ENCODE measurements at regions not wholly inside any gene's neighbourhood (a gene's known extent, or its start where the extent isn't known, plus 50 kb on each side); places are given as distances from the start of the nearest gene placed in this dataset.
A peak's percentile ranks its signal among the peaks of the same experiment; 100 is the strongest.
"Not testable (repeated sequence)": the region's sequence is repeated elsewhere in the genome, so short reads cannot be mapped to it uniquely, and the experiment has no call there.

DNA sequence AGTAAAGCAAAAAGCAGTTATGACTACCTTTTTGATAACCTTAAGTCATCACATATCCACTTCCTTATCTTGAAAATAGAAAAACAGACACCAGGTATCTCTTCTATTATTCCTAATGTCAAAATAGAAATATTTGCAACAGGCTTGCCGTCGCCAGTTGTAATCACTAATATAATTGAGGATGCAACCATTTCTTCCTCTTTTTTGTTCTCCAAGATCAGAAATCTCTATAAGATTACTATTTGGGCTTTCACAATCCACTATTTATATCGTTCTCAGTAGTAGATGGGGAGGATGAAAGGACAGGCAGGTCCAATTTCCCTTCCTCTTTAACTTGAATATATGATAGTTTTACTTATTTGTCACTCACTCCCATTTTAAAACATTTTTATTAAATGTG is 130.2 kb upstream of the HMGA2 start:
- DNase-seq, result peak; percentile 42

DNA sequence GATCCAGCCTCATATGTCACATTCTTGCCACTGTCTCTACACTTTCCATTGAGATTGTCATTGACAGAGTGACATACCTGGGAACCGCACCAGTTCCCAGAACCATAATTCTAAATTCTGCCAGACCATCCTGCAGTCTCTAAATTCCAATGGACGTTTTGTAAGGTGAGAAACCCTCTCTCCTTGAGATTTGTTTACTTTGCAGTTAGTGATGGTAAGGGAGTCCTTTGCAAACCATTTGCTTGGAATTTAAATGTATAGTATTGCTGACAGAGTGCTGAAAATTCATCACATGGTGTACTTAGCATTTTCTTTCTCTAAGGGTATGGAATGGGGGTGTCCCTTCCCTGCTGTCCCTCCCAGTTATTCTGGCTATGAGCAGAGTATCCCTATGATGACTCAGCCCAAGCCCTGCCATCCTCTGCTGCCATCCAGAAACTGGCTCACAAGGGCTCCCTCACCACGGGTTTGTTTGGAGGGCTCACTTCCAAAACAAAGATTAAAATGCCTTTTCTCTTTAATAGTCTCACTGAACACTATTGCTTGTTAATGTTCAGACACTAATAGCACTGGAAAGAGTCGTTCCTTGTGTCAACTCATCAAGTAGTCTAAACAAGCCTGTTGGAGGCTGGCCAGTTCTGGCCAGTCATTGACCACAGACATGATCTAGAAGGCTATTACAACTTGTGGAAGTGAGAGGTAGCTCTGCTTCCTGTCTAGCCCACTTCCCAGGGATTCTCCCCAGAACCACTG is 129.0 kb upstream of the HMGA2 start:
- peak; percentile 54 for DNase-seq

DNA sequence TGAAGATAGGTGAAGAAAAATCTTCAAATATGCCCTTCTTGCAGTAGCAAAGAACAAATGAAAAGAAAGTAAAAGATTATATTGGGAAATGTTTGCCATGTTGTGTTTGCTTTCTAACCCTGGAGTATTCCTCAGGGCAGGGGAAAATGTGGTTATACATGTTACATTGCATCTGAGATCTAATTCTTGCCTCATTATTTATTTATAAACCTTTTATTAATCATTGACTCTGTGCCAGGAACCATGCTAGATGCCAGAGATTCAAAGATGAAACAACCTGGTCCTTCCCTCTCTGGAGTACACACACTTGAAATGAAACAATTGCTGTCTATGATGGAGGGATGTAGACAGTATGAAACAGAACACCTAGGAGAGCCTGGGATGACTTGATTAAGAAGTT is 128.1 kb upstream of the HMGA2 start:
- no peak for DNase-seq

DNA sequence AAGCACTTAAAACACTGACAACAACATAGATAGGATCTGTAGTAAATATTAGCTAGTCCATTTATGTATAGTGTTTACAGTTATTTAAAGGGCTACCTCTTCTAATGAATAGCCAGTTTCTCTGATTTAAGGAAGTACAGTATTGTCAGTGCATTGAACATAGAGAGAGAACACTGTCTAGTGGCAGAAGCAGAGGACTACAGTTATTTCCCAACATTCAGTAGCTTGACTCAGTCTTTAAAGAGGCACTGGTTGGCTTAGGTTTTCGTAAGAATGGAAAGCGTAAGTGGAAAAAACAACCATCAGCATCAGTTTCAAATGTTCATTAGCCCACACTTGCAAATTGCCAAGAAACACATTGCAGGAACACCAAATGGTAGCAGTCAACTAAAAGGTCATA is 125.0 kb upstream of the HMGA2 start:
- DNase-seq, result peak; percentile 77

DNA sequence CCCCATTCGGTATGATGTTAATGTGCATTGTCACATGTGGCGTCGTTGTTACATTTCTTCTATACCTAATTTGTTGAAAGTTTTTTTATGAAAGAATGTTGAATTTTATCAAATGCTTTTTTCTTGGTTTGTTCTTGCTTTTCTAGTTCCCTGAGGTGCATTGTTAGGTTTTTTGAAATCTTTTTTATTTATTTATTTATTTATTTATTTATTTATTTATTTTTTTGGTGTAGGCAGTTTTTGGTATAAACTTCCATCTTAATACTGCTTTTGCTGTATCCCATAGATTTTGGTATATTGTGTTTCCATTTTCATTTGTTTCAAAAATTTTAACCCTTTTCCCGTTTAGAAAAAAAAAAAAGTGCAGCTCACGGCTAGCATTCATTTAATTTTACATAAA is 121.1 kb upstream of the HMGA2 start:
- no peak for DNase-seq

DNA sequence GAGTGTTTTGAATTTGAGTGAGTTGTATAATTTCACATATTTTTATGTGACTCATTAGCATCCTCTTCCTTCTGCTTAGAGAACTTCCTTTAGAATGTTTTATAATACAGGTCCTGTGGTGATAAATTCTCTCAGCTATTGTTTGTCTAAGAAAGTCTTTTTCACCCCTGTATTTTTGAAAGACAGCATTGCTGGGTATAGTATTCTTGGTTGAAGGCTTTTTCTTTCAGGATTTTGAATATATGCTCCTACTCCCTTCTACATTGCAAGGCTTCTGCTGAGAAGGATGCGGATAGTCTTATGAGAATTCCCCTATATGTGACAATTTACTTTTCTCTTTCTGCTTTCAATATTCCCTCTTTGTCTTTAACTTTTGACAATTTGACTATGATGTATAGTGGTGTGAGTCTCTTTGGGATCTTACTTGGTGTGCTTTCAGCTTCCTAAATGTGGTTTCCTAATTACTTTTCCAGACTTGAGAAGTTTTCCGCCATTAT is 118.9 kb upstream of the HMGA2 start:
- no peak for DNase-seq

DNA sequence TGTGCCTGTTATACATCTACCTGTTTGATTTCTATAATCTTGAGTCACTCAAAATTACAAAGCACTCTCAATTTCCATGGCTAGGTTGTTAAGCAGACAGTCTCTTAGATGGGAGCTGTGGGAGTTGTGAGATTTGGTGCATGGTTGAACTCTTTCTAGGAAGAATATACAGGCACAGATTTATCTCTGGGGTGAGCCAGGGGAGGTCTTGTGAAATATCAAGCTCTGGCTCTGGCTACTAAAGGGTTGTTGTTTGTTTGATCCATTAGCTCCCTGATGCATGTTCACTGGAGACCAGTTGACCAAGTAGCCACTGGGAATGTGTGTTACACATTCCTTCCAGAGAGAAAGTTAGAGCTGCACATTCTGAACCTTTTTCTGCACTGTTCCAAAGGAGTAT is 117.2 kb upstream of the HMGA2 start:
- DNase-seq, result no peak

DNA sequence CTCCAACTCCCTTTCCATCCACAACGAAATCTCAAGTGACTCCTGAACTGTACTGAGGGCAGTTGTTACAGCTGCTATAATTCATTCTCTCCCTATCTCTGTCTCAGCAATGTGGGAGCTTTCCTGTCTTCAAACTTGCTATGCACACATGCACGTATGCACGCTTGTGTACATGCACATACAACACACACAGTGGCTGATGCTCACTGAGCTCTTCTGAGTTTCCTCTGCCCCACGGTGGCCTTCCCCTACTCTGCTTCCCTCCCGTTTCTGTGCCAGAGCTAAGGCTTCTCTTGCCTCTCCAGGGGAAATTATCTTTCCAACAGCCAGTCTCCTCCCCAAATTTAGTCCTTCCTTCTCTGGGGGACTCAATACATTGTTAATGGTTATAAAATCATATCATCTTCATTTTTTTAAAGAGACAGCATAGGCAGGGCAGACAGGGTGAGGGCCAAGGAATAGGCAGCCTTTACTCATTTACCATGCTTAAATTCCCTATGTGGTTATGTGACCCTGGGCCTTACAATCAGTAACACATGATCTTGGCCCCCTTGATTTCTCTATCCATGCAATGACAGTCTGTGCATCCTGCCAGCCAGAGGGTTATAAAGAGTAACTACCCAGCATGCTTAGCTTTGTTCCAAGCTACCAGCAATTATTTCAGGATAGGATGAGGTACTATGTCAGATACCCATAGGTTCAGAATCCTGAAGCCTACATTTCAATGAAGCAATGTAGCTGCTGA is 111.9 kb upstream of the HMGA2 start:
- DNase-seq, result no peak

DNA sequence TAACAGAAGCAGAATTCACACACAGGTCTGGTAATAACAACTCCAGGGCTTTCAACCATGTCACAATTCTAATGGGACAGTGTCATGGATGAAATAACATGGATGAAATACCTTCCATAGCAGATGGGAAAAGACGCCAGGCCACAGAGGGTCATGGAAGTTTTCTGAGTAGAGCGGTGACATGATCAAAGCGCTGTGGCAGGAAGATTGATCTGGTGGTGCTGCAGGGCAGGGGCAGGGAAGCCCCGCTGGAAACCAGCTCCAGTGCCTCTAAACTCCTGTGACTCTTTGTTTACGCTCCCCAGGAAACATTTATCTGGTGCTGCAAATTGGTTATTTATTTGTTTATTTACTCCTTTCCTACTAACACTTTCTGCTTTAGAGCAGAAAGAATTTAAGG is 108.3 kb upstream of the HMGA2 start:
- DNase-seq, result no peak

DNA sequence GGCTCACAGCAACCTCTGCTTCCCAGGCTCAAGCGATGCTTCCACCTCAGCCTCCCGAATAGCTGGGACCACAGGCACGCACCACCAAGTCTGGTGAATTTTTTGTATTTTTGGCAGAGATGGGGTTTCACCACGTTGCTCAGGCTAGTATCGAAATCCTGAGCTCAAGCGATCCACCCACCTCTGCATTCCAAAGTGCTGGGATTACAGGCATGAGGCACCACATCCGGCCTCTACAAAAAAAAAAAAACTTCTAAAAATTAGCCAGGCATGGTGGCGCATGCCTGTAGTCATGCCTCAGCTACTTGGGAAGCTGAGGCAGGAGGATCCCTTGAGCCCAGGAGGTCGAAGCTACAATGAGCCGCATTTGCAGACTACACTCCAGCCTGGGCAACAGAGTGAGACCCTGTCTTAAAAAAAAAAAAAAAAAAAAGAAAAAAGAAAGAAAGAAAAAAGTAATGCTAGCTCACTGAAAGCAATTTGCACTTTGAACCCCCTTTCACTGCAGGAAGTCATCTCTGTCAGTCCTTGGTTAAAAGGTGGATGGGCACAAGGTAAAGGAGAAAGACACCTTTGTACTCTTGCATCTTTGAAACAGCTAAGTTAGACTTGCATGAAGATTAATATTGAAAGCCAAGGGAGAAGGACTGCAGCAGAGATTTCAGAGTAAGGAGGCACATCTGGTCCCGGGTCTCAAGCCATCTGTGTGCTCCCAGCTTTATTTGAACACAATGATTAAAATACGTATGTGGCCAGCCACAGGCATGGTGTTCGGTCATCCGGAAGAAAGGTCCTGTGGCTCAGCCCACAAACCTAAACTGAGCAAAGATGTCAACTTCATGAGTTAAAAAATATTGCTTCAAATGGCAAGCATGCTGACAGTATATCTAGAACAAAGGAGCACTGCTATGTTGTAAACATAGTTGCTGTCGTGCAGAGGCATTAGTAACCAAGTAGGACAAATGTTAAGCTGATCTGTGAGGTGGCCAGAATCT is 103.8 kb upstream of the HMGA2 start:
- DNase-seq, result no peak

DNA sequence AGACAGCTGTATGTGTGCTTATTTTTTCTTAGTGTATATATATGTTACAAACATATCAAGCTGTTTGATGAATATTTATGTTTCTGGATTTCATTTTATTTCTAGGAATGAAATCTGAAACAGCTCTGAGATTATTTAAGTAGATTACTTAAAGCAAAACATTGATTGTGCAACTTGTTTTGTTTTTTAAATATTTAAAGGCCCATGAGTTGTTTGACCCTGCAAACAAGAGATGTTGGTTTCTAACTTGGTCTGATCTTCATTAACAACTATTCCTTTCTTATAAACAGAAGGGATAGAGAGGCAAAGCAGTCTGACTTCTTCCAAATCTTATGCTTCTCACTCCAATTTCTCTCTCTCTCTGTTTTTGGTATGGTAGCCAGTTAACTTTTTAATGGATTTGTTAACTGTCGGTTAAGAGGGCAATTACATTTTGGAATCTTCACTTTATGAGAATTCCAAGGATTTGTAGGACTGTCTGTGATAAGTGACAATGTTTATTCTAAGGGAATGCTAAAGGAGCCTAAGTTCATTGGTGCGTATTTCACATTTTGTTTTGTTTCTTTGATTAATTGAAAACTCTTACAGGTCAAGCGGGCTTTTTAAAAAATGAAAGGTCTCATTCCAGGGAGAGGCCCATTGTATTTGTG is 102.6 kb upstream of the HMGA2 start:
- no peak for DNase-seq

DNA sequence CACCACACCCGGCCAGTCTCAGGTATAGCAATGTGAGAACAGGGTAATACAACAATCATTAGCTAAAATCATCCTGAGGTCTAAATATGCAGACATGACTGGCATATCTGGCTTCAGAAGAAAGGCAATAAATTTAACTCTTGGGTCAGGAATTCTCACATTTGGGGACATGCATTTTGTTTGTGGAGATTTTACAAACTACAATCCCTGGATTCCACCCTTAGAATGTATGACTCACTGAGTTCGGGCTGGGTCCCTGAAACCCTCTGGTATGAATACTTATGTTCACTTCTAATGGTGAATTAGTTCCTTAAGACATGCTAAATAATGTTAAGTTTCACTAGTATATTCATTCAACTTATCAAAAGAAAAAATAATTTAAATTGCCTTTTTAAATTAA is 98.9 kb upstream of the HMGA2 start:
- no peak for DNase-seq

DNA sequence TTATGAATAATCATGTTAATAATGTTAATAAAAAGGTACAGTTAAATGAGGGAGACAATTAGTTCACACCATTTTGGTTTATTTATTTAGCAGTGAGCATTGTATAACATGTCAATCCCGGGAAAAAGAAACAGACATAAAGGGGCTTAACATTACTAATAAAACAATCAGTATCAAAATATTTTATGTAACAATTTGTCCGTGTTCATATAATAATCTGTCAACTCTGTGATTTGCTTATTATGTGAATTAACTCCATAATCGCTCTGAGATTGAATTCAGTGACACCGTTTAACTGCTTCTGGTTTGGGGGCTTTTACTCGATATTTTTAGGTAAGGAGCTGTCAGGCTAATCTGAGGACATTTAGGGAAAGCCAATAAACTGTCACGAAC is 95.8 kb upstream of the HMGA2 start:
- DNase-seq, result no peak

DNA sequence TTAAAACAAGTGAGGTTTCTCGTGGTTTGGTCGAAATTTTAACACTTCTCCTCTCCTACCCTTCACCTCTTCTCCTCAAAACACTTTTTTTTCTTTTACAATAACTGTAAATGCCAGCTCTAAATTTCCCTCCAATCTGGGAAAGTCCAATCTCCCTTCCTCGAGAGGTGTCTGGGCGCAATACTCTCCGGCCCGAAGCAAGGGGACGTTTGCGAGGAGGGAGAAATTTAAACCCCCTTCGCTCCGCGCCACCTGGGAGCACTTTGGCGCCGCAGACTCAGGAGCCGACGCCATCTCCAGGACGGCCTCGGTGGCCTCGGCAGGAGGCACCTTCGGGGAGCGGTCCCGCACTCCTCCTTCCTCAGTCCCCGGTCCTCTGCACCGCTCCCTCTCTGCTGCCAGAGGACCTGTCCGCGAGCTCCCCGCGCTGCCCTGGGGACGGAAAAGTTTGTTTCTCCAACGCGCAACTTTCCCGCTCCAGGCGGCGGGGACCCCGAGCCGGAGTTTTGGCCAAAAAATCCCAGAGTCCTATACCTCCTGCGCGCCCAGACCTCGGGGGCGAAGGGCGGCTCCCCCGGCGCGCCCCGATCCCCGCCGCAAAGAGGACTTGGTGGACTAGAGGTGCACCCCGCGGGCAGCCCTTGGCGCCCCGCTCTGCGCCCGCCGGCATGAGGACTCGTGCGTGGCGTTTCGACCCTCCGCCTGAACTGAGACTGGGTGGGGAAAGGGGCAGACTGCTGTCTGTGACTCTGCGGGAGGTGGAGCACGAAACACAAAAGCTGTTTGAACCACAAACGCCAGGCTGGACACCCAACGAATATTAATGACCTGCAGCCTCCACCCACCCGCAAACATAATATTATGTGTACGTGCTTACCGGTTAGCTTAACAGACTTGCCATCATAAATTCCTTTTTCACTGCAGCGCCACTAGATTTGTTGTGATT is 95.2 kb upstream of the HMGA2 start:
- DNase-seq, result no peak

DNA sequence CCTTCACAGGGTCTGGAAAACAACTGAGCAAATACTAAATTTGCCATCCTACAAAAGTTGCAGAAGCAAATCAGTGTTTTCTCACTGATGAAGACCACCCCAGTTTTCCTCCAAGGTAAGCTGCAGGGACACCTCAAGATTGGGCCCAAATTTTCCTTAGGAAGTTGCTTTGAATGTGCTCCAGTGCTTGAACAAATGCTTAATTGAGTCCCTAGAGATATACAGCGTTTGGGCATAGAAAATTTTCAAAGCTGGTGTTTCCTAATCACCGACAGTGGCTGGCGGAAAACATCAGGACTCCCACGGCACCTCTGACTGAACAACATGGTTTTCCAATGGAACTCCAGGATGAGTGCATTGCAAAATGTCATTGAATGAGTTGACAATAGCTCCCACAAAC is 92.5 kb upstream of the HMGA2 start:
- no peak for DNase-seq

DNA sequence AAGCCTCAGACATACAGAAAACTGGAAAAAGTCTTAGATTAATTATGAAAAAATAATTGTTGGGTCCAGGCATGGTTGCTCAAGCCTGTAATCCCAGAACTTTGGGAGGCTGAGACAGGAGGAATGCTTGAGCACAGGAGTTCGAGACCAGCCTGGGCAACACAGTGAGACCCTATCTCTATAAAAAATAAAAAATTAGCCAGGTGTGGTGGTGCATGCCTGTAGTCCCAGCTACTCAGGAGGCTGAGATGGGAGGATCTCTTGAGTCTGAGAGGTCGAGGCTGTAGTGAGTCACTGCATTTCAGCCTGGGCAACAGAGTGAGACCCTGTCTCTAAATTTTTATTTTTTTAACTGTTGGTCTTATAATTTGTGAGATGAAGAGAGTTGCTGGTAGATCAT is 90.6 kb upstream of the HMGA2 start:
- not testable (repeated sequence) for DNase-seq

DNA sequence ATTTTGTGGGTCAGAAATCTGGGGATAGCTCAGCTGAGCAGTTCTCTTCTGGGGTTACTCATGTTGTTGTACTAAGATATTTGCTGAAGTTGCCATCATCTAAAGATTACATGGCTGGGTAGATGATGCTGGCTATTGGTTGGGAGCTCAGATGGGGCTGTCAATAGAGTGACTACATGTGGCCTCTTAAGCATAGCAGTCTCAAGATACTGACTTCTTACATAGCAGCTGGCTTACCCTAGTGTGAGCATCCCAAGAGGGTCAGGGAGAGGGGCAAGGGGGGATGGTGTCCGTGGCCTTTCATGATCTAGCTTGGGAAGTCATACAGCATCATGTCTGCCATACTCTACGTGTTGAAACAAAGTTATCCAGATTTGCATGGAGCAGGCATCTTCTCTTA is 90.1 kb upstream of the HMGA2 start:
- DNase-seq, result no peak

DNA sequence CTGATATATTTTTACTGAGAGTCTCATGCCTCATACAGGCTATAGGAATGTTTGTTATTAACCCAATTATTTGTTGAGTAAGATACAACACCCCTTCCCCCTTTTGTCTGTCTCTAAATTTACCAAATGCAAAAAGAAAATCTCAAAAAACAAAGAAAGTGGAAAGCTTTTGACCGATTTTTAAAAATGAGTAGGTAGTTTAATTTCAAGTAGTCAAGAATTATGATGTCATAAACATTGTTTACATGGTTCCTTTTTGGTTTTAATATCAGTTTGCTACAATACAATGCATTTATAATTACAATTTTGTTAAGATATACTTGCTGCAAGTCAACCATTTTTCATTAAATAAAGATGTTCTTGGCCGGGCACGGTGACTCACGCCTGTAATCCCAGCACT is 84.7 kb upstream of the HMGA2 start:
- no peak for DNase-seq

DNA sequence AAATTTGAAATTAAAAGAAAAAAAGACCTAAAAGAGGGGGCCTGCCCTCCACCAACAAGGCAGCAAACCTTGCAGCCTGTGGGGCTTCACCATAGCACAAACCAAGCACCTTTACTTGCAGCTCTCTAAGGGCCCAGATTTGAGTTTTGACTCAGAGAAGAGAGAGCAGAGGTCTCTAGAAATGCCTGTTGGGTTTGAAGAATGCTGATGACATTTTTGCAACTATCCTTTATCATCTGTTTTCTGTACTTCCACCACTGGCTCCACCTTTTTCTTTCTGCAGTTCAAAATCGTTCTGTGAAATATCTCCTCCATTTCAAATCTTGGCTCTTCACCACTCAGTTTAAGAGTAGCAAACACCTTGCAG is 83.8 kb upstream of the HMGA2 start:
- DNase-seq, result no peak

DNA sequence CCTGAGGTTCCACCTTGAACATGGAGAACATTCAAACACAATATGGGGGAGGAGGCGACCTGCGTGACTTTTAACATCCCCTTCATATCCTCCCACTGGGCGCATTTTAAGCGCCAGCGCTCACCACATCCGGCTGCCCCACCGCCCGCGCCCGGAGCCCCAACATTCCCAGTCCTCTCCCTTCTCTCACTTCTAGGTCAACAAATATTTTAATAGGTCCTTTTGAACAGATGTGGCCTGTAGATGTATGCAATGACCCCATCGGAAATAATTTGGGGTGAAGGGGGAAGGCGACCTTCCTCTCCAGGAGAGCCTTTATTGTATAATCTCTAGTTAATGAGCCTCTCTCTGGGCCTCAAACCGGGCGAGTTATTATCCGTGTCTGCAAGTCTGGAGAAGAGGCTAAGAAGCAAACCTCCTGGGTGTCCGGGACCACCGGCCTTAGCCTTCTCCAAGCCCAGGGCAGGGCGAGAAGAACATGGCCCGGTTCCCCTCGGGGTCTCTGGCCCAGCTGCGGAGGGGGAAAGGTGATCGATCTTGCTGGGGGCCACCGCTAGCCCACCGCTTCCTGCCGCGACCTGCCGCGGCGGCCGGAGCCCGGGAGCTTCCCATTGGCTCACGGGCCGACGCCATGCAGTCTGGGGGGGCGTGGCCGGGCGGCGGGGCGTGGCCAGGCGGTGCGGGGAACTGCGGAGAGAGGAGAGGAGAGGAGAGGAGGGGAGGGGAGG is 83.2 kb upstream of the HMGA2 start:
- DNase-seq, result peak; percentile 68

DNA sequence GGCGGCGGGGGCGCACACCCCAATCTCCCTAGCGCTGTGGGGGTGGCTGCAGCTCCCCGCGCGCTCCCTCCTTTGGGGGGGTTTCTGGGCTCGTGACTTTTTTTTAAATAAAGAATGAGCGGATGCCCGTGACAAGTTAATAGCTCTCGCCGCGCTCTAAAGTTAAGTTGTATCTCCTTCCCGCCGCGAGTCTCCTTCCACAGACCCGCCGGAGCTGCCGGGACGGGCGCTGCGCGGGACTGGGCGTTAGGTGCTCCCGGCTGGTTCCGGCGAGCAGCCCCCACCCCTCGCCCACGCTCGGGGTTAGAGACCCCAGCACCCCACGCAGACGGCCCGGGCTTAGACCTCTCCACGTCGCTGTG is 82.6 kb upstream of the HMGA2 start:
- DNase-seq, result peak; percentile 12
